GM19455 (cell line): ENCODE measurements at regions not wholly inside any gene's neighbourhood (a gene's known extent, or its start where the extent isn't known, plus 50 kb on each side); places are given as distances from the start of the nearest gene placed in this dataset.

Source experiments
- ATAC-seq: cut with Tn5 transposase; IDR thresholded peaks from one replicate; pipeline ENCODE4 v1.9.1; 2021; ENCODE audit not compliant: unreplicated experiment

GRCh38 chr2:18799397-18799796 lies 210.0 kb upstream of the NT5C1B start:
- no peak for ATAC-seq

GRCh38 chr2:18797133-18797845 lies 207.9 kb upstream of the NT5C1B start:
- ATAC-seq, result no peak

GRCh38 chr2:18795906-18796305 lies 206.5 kb upstream of the NT5C1B start:
- ATAC-seq, result no peak

GRCh38 chr2:18792684-18793083 lies 203.3 kb upstream of the NT5C1B start:
- ATAC-seq, result no peak

DNA sequence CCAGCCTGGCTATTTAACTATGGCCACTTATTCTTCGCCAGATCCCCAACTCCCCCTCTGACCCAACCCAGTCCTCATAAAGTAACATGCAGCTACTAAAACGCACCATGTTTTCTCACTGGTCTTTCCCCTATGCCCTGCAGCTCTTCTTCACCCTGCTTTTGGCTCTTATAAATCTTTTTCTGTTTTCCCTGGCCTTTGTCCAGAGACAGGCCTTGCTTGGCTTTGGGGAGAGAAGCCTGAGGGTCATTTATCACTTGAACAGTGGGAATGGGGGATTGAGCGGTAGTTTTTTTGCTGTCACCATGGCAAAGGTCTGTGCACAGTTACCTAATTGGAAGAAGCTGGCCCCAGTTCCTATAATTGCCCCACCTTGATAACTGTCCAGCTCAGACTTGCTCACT lies 202.9 kb upstream of the NT5C1B start:
- ATAC-seq, result no peak

- ATAC-seq, result no peak
Observed at GRCh38 chr2:18791172-18791797, 201.9 kb upstream of the NT5C1B start.

- no peak for ATAC-seq
Observed at GRCh38 chr2:18790509-18791171, 201.3 kb upstream of the NT5C1B start.

GRCh38 chr2:18788592-18788991 lies 199.2 kb upstream of the NT5C1B start:
- ATAC-seq, result no peak

GRCh38 chr2:18787726-18788125 lies 198.4 kb upstream of the NT5C1B start:
- no peak for ATAC-seq

DNA sequence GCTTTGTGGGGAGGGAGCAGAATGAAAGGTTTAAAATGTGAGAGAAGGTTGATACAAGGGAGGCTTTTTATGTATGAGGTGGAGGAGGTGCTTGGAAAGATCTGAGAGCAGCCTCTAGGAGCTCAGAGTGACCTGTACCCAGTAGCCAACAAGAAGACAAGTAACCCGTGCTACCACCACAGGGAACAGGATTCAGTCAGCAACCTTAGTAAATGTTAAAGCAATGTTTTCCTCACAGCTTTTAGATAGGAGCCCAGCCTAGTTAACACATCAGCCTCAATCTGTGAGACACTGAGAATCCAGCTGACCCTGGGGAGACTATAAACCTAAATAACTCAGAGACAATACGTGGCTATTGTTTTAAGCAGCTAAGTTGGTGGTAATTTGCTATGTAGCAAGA lies 194.9 kb upstream of the NT5C1B start:
- ATAC-seq, result no peak

- ATAC-seq, result no peak
Observed at GRCh38 chr2:18781541-18782280, 192.3 kb upstream of the NT5C1B start.

DNA sequence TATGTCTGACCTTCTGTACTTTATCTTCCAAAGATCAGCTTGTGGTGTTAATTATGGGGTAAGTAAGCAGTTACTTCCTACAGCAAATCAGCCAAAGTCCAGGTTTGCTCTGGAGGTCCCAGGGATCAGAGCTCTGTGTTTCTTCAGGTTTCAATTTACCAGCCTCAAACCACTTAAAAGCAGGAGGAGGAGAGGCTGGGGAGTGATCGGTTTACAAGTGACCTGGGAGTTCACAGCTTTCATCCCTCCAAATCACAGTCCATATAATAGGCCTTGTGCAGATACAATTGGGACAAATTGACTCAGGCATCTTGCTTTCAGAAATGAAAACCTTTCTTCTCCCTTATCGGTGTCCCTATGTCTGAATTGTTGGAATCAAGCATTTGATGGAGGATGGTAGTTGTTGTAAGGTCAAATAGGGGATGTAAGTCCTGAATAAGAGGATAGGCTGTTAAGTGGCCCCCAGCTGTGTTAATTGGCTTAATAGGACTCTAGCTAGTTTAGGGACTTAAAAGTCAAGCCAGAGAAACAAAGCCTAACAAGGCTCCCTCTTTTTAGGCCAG lies 188.0 kb upstream of the NT5C1B start:
- ATAC-seq, result no peak

- no peak for ATAC-seq
Observed at GRCh38 chr2:18771212-18771611, 181.8 kb upstream of the NT5C1B start.

DNA sequence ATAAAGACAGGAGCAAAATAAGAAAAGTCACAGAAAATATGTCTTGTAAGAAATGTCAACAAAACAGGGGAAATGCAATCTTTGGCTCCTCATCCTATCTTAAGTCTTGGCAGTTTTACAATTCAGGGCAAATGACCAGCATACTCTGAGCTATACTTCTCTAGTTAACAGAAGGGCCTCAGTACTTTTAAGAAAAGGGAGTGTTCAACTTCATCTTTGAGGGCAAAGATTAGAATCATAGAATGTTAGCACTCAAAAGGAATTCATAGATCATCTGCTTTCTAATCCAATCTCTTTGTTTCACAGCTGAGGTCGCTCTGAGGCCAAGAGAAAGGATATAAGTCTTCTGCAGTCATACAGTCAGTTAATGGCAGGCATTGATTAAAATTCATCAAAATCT lies 174.0 kb upstream of the NT5C1B start:
- no peak for ATAC-seq

DNA sequence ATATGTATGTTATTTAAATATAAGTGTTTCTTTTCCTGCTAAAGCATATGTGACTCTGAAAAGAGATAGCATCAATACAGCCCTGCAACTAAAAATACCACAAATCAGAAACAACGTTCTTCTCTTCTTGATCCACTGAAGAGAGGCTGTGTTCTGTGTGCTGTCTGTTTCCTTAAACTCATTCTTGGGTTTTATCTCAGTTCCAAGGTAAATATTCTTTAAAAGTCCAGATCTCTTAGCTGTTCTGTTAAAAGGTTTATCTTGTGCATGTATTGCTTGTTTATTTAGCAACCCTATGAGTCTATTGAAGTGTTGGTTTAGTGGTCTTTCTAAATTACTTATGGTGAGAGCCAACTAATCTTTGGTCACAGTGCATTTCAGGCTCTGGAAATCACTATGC lies 173.3 kb upstream of the NT5C1B start:
- ATAC-seq, result no peak

GRCh38 chr2:18754286-18754685 lies 164.9 kb upstream of the NT5C1B start:
- no peak for ATAC-seq

DNA sequence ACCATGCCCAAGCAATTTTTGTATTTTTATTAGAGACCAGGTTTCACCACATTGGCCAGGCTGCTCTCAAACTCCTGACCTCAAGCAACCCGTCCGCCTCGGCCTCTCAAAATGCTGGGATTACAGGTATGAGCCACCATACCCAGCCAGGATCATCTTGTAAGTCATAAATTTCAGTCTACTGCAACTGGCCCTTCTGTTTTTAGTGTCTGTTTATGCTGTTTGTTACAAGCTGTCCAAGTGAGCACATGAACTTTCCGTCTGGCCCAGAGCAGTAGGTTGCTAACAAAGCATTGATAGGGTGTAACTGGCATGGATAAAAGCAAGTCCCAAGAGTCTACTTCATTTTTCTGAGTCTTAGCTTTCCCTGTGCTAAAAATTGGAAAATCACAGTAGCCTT lies 164.4 kb upstream of the NT5C1B start:
- no peak for ATAC-seq

- ATAC-seq, result no peak
Observed at GRCh38 chr2:18752667-18753422, 163.5 kb upstream of the NT5C1B start.

DNA sequence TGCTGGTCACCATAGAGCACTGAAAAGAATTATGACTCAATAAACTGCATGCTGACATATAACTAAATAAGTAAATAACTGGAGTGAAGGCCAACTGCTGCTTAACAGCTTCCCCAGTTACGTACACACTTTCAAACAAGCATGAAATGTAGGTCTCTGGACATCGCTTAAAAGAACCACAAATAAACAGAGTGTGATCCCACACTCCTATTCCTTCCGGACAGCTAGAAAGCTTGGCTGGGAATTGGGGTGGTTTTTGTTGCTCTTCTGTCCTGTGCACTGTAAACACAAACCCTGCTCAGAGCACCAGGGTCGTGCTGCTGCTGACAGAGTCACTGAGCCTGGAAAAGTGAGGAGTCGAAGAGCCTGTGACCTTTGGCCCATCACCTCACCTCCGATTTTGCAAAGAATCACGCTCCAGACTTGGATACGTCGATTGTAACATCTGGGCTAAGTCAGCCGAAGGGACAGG lies 162.7 kb upstream of the NT5C1B start:
- no peak for ATAC-seq
